HEK293 (cell line): ENCODE measurements at regions not wholly inside any gene's neighbourhood (a gene's known extent, or its start where the extent isn't known, plus 50 kb on each side); places are given as distances from the start of the nearest gene placed in this dataset.

ENCODE experiments used
- CTCF ChIP-seq: fragments of 450-650 bp; formaldehyde crosslinking; IDR thresholded peaks from 2 replicates; pipeline ENCODE4 v1.5.1; 2016; ENCODE audit warnings: missing biosample characterization, missing genetic modification characterization
- ELK4 ChIP-seq: IDR thresholded peaks from 2 replicates; pipeline ENCODE4 v1.6.1; 2011; ENCODE audit warnings: mild to moderate bottlenecking, low read depth, low read length, borderline replicate concordance
- PATZ1 ChIP-seq: fragments of 450-650 bp; formaldehyde crosslinking; IDR thresholded peaks from 2 replicates; pipeline ENCODE4 v1.5.1; 2016; ENCODE audit warnings: missing biosample characterization, missing genetic modification characterization
- ZNF133 ChIP-seq: fragments of 450-650 bp; formaldehyde crosslinking; IDR thresholded peaks from 2 replicates; pipeline ENCODE4 v1.5.1; 2016; ENCODE audit warnings: missing biosample characterization, missing genetic modification characterization
- ZNF138 ChIP-seq: fragments of 450-650 bp; formaldehyde crosslinking; IDR thresholded peaks from 2 replicates; pipeline ENCODE4 v1.5.1; 2016; ENCODE audit warnings: missing biosample characterization, missing genetic modification characterization, borderline replicate concordance
- ZNF175 ChIP-seq: fragments of 450-650 bp; formaldehyde crosslinking; IDR thresholded peaks from 2 replicates; pipeline ENCODE4 v1.5.1; 2016; ENCODE audit warnings: missing biosample characterization, missing genetic modification characterization
- ZNF211 ChIP-seq: fragments of 450-650 bp; formaldehyde crosslinking; IDR thresholded peaks from 2 replicates; pipeline ENCODE4 v1.5.1; 2016; ENCODE audit warnings: low read depth, missing biosample characterization, missing genetic modification characterization
- ZNF558 ChIP-seq: fragments of 450-650 bp; formaldehyde crosslinking; IDR thresholded peaks from 2 replicates; pipeline ENCODE4 v1.5.1; 2016; ENCODE audit warnings: missing biosample characterization, missing genetic modification characterization

GRCh38 chr1:219085082-219085481, 88.6 kb upstream of the LYPLAL1 start:
- TF ChIP-seq CTCF (tag by site-specific recombination) = no peak
- TF ChIP-seq PATZ1 (tag by site-specific recombination) = no peak
- TF ChIP-seq ZNF138 (tag by site-specific recombination) = no peak
- no peak for TF ChIP-seq ZNF133 (tag by site-specific recombination)
- no peak for TF ChIP-seq ZNF211 (tag by site-specific recombination)
- no peak for TF ChIP-seq ELK4
- no peak for TF ChIP-seq ZNF175 (tag by site-specific recombination)
- no peak for TF ChIP-seq ZNF558 (tag by site-specific recombination)
